ENCODE measurements at regions not wholly inside any gene's neighbourhood (a gene's known extent, or its start where the extent isn't known, plus 50 kb on each side); places are given as distances from the start of the nearest gene placed in this dataset.

DNA sequence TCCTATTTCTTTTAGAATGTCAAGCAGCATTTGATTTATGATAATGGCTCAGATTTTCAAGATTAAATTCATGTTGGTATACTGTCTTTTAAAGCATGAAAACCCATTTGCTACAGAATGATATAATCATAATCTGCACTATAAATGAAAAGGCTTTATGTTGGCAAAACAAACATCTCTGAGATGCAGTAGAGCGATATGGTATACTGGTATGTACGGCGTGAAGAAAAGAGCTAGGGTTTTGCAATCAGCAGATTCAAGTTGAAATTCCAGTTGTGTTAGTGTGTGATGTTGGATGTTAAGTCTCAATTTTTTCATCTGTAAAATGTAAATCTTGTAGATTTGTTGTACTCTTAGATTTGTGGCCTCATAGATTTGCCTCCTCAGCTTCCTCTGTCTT is 53.2 kb upstream of the DYRK2 start:
- TF ChIP-seq, protein P1, sequence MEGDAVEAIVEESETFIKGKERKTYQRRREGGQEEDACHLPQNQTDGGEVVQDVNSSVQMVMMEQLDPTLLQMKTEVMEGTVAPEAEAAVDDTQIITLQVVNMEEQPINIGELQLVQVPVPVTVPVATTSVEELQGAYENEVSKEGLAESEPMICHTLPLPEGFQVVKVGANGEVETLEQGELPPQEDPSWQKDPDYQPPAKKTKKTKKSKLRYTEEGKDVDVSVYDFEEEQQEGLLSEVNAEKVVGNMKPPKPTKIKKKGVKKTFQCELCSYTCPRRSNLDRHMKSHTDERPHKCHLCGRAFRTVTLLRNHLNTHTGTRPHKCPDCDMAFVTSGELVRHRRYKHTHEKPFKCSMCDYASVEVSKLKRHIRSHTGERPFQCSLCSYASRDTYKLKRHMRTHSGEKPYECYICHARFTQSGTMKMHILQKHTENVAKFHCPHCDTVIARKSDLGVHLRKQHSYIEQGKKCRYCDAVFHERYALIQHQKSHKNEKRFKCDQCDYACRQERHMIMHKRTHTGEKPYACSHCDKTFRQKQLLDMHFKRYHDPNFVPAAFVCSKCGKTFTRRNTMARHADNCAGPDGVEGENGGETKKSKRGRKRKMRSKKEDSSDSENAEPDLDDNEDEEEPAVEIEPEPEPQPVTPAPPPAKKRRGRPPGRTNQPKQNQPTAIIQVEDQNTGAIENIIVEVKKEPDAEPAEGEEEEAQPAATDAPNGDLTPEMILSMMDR (IDR thresholded peaks at IDR 0.05; ENCODE audit: borderline replicate concordance, extremely low read depth, low read length, poor library complexity, severe bottlenecking) = no peak
- no peak for TF ChIP-seq EZH2 (IDR thresholded peaks at IDR 0.05; ENCODE audit: borderline replicate concordance, low read depth, low read length, severe bottlenecking)
